ENCODE measurements at regions not wholly inside any gene's neighbourhood (a gene's known extent, or its start where the extent isn't known, plus 50 kb on each side); places are given as distances from the start of the nearest gene placed in this dataset.

DNA sequence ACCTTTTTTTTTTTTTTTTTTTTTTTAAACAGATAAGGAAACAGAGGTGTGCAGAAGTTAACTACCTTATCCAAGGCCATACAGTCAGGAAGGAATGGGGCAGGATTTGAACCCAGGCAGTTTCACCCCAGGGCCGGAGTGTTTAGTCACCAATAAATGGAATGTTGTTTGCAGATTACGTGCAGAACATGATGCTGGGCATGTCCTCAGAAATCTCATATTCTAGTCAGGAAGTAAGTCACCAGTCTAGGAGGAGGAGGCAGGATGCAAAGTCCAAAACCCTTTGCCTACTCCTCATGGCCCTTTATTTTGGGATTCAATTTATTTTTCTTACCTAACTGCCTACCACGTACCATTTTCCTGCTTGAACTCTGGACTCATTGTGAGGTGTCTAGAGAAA lies 57.1 kb upstream of the LRRC1 start:
- Histone ChIP-seq H3K4ac (replicated peaks; ENCODE audit: insufficient read length, low read depth, low read length) (no peak overlapping the region), H3K27ac (ENCODE audit: low read depth, low read length) (no peak overlapping the region), H3K56ac (replicated peaks; ENCODE audit: insufficient read length, low read depth, low read length) (no peak overlapping the region), H2AFZ (ENCODE audit: low read length) (no peak overlapping the region), H2BK12ac (ENCODE audit: low read depth, low read length) (no peak overlapping the region), H3K4me1 (replicated peaks in 1 of 4; ENCODE audit: control insufficient read depth in 3 of 4, insufficient read depth in 4 of 4, low read length in 3 of 4) (no peaks in the 10 kb centered on the region), H2AK5ac (ENCODE audit: low read depth, low read length) (no peak overlapping the region), H3K4me2 (ENCODE audit: insufficient read depth in 1 of 2, low read depth in 2 of 2, low read length in 2 of 2) (no peak overlapping the region), H4K5ac (ENCODE audit: insufficient read length, low read depth, low read length) (no peak overlapping the region), H2BK5ac (ENCODE audit: low read depth, low read length) (no peak overlapping the region), H3K36me3 (ENCODE audit: control insufficient read depth in 2 of 4, insufficient read depth in 4 of 4, low read length in 3 of 4) (no peaks in the 10 kb centered on the region), H3K9me3 (ENCODE audit: insufficient read depth in 2 of 2, low read depth in 1 of 2, low read length in 1 of 2) (no peaks in the 10 kb centered on the region), H2BK15ac (ENCODE audit: low read length) (no peak overlapping the region), H2BK20ac (ENCODE audit: low read length) (no peak overlapping the region), H3K9ac (replicated peaks in 1 of 4; ENCODE audit: extremely low read depth in 1 of 4, low read depth in 3 of 4, low read length in 3 of 4) (no peak overlapping the region), H3K27me3 (replicated peaks in 1 of 4; ENCODE audit: control insufficient read depth in 3 of 4, extremely low read depth in 1 of 4, insufficient read depth in 3 of 4, low read length in 3 of 4) (no peaks in the 10 kb centered on the region), H4K20me1 (replicated peaks in 1 of 2; ENCODE audit: control insufficient read depth in 1 of 2, insufficient read depth in 2 of 2, low read length in 2 of 2) (no peaks in the 10 kb centered on the region), H3K4me3 (ENCODE audit: extremely low read depth in 1 of 4, insufficient read depth in 2 of 4, low read depth in 3 of 4, low read length in 4 of 4) (no peak overlapping the region), H3K23me2 (ENCODE audit: low read depth, low read length) (no peaks in the 10 kb centered on the region), H3K18ac (ENCODE audit: extremely low read depth, low read length) (no peak overlapping the region), H2BK120ac (replicated peaks; ENCODE audit: low read depth, low read length) (no peak overlapping the region), H3K23ac (ENCODE audit: insufficient read length) (no peak overlapping the region), H3K79me2 (ENCODE audit: control insufficient read depth in 1 of 2, insufficient read depth in 2 of 2, low read length in 2 of 2) (no peaks in the 10 kb centered on the region), H4K8ac (ENCODE audit: extremely low read depth, insufficient read depth, low read length) (no peak overlapping the region), H4K91ac (replicated peaks; ENCODE audit: insufficient read length, low read length) (no peak overlapping the region), H3K14ac (ENCODE audit: insufficient read length) (no peak overlapping the region), H3K79me1 (ENCODE audit: low read depth, low read length) (no peaks in the 10 kb centered on the region)
- ChIA-PET CTCF (ENCODE audit: partially characterized antibody) (interaction anchor here (1.3 to 4.3 kb wide), 3 partner anchors 9 to 218 kb away, joined by 5 to 22 read pairs (median 12); no protein-coding TSS in a partner anchor), POLR2A (ENCODE audit: partially characterized antibody) (no interaction called here)
- no peak for TF ChIP-seq TEAD4 (IDR thresholded peaks at IDR 0.05; ENCODE audit: low read depth, low read length)
- TF ChIP-seq FOSL1 (IDR thresholded peaks at IDR 0.05; ENCODE audit: insufficient read depth, low read depth, low read length) = no peak
- no peak for TF ChIP-seq POLR2AphosphoS5 (IDR thresholded peaks at IDR 0.05; ENCODE audit: low read depth, low read length)
- no peak for TF ChIP-seq BRCA1 (IDR thresholded peaks at IDR 0.05; ENCODE audit: low read depth, low read length)
- TF ChIP-seq JUN (IDR thresholded peaks at IDR 0.05; ENCODE audit: low read depth, low read length) = no peak
- no peak for TF ChIP-seq KDM1A (IDR thresholded peaks at IDR 0.05; ENCODE audit: borderline replicate concordance, low read length)
- TF ChIP-seq RFX5 (IDR thresholded peaks at IDR 0.05; ENCODE audit: borderline replicate concordance, low read depth, low read length) = no peak
- TF ChIP-seq ASH2L (IDR thresholded peaks at IDR 0.05; ENCODE audit: low read length) = no peak
- TF ChIP-seq CTBP2 (IDR thresholded peaks at IDR 0.05; ENCODE audit: borderline replicate concordance, insufficient read depth, insufficient read length, low read length) = no peak
- TF ChIP-seq CBX5 (IDR thresholded peaks at IDR 0.05; ENCODE audit: low read depth, low read length) = no peak
- TF ChIP-seq HDAC6 (IDR thresholded peaks at IDR 0.05; ENCODE audit: low read depth, low read length) = no peak
- no peak for TF ChIP-seq GTF2F1 (IDR thresholded peaks at IDR 0.05; ENCODE audit: borderline replicate concordance, low read depth, low read length)
- WGBS, 2 experiments (ENCODE audit: extremely low coverage in 1 of 2, insufficient coverage in 1 of 2, insufficient read length in 1 of 2, insufficient replicate concordance in 2 of 2, low coverage in 1 of 2, low lambda C conversion rate in 2 of 2, missing lambda C conversion rate in 1 of 2) = 95% methylated on average over 3 of the region's 3 CpGs; no CpG with 5 or more reads in 1 of the 2 experiments
- no peak for DNase-seq (ENCODE audit: low read depth in 1 of 2, low spot score in 2 of 2)
- FAIRE-seq = no peak
